Activated CD4-positive, alpha-beta T cell treated with anti-CD3 and anti-CD28 coated beads, Interleukin-2, Interleukin-4, amounts not matched to agents 100 ng/mL and 50 ng/mL, durations not matched to agents 16 hours and 8 hours (primary cell): ENCODE measurements at regions not wholly inside any gene's neighbourhood (a gene's known extent, or its start where the extent isn't known, plus 50 kb on each side); places are given as distances from the start of the nearest gene placed in this dataset.

Experiments
- DNase-seq: peaks from one replicate; pipeline ENCODE4 v3.0.0-alpha.2; 2020; ENCODE audit warnings: low spot score

DNA sequence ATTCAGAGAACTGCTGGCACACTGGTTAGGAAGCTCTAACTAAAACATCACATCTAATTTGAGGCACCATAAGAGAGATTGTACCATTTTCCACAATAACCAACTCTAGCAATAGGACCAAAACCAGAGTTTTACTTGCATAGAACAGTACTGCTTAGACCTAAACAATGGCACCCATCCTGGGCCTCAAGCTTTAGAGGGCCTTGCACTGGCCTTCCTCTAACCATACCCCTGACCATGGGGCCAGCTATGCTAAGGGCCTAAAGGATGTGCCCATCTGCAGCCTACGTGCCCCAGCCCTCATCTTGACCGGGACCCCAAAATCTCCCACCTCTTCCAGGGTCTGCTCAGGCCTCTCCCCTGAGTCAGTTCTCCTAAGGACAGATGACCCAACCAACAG, 74.4 kb upstream of the ARHGAP32 start:
- no peak for DNase-seq

DNA sequence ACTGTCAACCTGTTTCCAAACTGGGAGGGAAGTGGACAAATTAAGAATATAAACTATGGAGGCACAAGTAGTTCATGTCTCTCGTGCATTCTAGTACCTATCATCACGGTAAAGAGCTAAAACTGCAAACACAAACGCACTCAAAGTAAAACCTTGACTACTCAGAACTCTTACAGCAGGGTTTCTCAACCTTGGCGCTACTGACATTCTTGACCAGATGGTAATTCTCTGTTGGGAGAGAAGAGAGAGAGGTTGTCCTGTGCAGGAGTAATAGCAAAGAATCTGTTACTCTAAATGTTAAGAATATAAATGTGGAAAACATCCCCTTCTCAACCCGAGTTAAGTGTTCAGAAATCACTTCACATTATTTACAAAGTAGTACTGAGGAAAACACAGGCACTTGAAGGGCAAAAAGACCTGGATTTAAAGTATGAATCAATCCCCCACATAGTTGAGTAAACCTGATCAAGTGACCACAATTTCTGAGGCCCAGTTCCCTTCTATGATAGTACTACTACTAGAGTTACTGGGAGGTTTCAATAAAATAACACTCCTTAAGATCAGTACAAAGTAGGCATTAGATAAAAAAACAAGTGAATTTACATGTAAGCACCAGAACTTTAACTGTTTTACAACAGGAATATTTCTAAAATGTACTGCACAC, 73.1 kb upstream of the ARHGAP32 start:
- DNase-seq: no peak

- no peak for DNase-seq
Measured at GRCh38 chr11:129264114-129264513, 72.0 kb upstream of the ARHGAP32 start.

- DNase-seq: no peak
Measured at GRCh38 chr11:129260750-129261149, 68.6 kb upstream of the ARHGAP32 start.

GRCh38 chr11:129259931-129260348, 67.8 kb upstream of the ARHGAP32 start:
- no peak for DNase-seq

GRCh38 chr11:129258205-129258604, 66.1 kb upstream of the ARHGAP32 start:
- DNase-seq: no peak

- DNase-seq: no peak
Measured at GRCh38 chr11:129257512-129257911, 65.4 kb upstream of the ARHGAP32 start.

DNA sequence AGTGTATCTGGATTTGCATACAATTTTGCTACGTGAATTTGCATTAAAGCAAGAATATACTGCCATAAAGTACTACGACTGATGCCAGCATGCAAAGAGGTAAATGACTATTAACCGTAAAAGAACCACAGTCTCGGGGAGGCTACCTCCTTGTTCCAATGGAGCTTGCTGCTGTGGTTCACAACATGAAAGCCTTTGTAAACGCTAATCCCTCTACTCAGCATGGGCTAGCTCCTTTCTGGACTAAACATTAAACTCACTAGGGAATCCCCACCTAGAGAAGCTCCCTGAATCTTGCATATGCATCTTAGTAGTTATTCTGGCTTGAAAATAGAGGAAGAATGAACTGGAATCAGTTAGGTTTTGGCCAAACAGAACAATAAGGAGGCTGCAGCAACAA, 60.5 kb upstream of the ARHGAP32 start:
- DNase-seq: no peak

- DNase-seq: no peak
Measured at GRCh38 chr11:129251067-129251466, 58.9 kb upstream of the ARHGAP32 start.

DNA sequence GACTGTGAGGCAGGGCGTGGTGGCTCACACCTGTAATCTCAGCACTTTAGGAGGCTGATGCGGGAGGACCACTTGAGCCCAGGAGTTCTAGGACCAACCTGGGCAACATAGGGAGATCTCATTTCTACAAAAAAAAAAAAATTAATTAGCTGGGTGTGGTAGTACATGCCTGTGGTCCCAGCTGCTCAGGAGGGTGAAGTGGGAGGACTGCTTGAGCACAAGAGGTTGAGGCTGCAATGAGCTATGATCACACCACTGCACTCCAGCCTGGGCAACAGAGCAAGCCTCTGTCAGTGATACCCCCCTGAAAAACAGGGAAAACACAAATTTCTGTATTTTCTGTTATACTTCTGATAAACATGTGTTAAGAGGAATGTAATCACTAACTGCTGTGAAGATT, 57.8 kb upstream of the ARHGAP32 start:
- no peak for DNase-seq

- DNase-seq: no peak
Measured at GRCh38 chr11:129249351-129249750, 57.2 kb upstream of the ARHGAP32 start.

DNA sequence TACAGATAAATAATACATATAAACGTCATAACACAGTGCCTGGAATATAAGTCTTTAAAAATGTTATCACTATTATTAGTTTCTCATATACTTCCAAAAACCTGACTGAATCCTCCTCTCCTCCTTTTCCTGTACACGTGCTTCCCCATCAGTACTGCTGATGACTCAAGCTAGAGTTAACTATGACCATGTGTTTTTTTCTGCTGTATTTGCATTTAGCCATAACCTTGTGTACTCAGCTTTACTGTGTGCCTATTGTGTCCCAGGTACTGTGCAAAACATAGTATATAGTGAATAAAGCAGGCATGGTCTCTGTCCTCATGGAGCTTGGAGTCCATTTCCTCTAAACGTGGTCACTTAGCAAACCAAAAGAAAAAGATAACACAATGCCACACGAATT, 56.5 kb upstream of the ARHGAP32 start:
- no peak for DNase-seq

DNA sequence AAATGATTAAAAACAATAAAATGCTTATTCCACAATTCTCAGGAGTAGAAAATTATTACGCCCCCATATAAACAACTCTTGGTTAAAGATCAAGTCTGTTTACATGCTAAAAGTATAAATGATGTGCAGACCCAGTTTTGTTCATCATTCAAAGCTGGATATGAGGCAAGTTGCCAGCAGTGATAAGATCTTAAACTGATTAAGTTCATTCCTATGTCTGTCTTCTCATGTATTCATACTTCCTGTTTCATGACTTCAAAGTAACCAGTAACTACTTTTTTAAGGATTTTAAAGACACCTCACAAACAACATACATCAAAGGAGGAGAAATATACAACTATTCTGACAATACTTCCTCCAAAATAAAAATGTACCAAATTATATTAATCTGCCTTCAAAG, 55.0 kb upstream of the ARHGAP32 start:
- peak; percentile 22 for DNase-seq

- no peak for DNase-seq
Measured at GRCh38 chr11:129242855-129243254, 50.7 kb upstream of the ARHGAP32 start.
